ENCODE measurements at regions not wholly inside any gene's neighbourhood (a gene's known extent, or its start where the extent isn't known, plus 50 kb on each side); places are given as distances from the start of the nearest gene placed in this dataset.

DNA sequence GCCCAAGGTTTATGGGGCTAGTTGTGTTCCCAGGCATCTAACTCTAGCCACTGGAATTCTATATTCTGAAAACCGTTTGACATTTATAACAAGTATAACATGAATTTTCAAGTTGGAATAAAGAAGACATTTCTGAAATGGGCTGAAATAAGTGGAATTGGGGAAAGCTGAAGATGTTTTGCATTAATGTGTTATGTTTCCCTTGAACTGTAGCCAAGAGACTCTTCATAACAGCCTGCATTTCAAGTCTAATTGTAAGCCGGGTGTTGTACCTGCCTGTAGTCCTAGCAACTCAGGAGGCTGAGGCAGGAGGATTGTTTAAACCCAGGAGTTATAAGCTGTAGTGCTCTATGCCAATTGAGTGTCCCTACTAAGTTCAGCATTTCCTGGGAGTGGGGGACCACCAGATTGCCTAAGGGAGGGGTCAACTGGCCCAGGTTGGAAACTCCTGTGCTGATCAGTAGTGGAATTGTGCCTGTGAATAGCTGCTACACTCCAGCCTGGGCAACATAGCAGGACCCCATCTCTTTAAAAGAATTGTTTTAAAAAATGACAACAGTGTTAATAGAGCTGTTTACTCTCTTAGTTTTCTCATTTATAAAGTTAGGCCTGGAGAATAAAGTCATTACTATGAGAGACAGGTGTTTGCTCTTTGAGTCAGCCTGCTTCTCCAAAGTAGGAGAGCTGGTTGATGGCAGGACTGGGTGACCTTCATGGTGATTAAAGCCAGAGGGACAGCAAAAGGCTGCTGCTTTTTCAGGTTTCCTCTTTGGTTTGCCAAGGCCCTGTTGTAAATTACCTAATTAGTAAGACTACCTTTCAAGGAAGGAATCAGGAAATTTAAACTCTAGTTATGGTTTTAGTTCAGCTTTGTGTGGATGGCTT, 483.6 kb upstream of the RGS6 start:
- TF ChIP-seq EZH2 (IDR thresholded peaks at IDR 0.05; ENCODE audit: low read length, unreplicated experiment) (no peak), EZH2phosphoT487 (IDR thresholded peaks at IDR 0.05; ENCODE audit: borderline replicate concordance, low read length) (no peak)
- TF ChIP-seq, protein P1, sequence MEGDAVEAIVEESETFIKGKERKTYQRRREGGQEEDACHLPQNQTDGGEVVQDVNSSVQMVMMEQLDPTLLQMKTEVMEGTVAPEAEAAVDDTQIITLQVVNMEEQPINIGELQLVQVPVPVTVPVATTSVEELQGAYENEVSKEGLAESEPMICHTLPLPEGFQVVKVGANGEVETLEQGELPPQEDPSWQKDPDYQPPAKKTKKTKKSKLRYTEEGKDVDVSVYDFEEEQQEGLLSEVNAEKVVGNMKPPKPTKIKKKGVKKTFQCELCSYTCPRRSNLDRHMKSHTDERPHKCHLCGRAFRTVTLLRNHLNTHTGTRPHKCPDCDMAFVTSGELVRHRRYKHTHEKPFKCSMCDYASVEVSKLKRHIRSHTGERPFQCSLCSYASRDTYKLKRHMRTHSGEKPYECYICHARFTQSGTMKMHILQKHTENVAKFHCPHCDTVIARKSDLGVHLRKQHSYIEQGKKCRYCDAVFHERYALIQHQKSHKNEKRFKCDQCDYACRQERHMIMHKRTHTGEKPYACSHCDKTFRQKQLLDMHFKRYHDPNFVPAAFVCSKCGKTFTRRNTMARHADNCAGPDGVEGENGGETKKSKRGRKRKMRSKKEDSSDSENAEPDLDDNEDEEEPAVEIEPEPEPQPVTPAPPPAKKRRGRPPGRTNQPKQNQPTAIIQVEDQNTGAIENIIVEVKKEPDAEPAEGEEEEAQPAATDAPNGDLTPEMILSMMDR (conservative IDR thresholded peaks at IDR 0.05; ENCODE audit: low read depth, low read length) = no peak
